NCI-H226 (cell line): ENCODE measurements at regions not wholly inside any gene's neighbourhood (a gene's known extent, or its start where the extent isn't known, plus 50 kb on each side); places are given as distances from the start of the nearest gene placed in this dataset.

Source experiments
- DNase-seq: peaks from one replicate; pipeline ENCODE4 v3.0.0-alpha.2; 2015

GRCh38 chr13:110097013-110097412 is 209.9 kb downstream of the COL4A1 start:
- DNase-seq = no peak

- no peak for DNase-seq
Measured at GRCh38 chr13:110092831-110093247, 214.1 kb downstream of the COL4A1 start.

GRCh38 chr13:110089815-110090214 is 217.1 kb downstream of the COL4A1 start:
- DNase-seq = no peak

DNA sequence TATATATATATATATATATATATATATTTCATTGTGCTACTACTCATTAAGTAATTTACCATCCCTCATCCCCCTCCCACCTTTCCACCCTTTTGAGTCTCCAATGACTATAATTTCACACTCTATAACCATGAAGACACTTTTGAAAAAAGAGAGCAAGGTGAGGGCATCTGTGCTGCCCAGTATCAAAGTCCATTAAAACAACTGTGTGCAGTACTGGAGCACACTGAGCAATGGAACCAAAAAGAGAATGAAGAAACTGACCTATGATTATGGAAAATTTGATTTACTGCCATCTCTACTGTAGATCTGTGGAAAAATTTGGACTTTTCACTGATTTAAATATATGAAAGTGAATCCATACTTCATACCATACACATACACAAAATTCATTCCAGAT is 217.9 kb downstream of the COL4A1 start:
- DNase-seq = no peak

DNA sequence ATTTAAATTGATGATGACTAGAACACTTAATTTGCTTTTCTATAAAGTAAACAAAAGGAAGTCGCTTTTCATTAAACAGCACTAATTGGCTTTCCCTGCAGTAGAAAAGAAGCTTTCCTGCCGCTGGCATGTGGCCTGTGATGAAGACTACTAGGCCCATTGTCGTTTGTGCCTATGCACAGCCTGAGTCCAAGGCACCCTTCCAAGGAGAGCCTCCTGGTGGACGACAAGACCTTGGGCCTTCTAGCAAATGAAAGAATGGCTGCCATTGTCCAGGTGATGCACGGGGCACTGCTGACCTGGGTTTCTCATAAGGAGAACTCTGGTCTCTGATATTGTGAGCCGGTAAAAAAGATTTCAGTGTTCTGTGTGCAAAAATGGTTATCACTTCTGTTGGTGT is 233.0 kb downstream of the COL4A1 start:
- DNase-seq = no peak

GRCh38 chr13:110070511-110071120 is 236.3 kb downstream of the COL4A1 start:
- peak; percentile 38 for DNase-seq

DNA sequence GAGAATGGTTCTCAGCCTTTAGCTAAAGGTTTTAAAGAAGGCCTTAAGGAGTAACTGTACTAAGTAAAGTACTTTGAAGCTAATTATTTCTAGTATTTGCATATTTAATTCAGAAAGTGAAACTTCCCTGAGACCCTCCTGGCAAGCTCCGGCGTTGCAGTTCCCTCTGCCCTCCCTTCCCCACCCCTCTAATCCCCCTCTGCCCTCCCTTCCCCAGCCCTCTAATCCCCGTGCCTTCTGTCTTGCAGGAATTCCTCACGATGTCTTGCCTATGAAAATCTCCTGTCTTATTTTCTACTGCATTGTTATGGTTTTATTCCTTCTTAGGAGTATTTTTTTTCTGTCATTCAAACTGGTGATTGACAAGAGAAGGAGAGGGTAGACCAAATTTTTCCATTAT is 236.9 kb downstream of the COL4A1 start:
- DNase-seq = no peak

- DNase-seq = no peak
Measured at GRCh38 chr13:110068176-110068473, 238.8 kb downstream of the COL4A1 start.

DNA sequence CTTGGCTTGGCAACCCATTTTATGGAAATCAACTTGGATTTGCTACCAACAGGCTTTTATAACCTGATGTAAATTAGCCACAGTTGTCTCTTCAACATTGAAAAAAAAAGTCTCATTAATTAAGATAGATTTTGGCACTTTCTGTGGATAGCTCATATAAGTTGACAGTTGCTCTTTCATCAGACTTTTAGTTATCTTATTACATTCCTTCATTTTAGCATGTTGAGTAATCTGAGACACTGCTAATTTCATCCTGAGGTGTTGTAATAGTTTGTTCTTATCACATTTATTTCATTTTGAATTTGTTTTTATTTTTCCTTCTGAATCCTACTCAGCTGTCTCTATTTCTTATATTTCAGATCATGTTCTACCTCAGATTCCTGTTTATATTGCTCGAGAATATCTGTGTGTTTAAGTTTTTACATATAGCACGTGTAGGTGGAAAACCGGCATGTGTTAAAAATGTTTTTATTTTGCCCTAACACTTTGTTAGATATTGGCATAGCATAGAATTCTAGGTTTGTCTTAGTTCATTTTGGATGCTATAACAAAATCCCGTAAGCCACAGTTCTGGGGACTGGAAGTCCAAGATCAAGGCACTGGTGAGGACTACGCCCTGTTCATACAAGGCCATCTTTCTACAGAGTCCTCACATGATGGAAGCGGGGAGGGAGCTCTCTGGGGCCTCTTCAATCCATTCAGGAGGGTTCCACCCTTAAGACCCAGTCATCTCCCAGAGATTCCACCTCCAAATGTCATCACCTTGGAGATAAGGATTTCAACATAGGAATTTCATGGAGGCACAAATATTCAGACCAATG is 239.4 kb downstream of the COL4A1 start:
- peak; percentile 74 for DNase-seq

- no peak for DNase-seq
Measured at GRCh38 chr13:110065780-110066179, 241.2 kb downstream of the COL4A1 start.

GRCh38 chr13:110063490-110064421 is 243.2 kb downstream of the COL4A1 start:
- no peak for DNase-seq

GRCh38 chr13:110062777-110063442 is 244.0 kb downstream of the COL4A1 start:
- DNase-seq = no peak

DNA sequence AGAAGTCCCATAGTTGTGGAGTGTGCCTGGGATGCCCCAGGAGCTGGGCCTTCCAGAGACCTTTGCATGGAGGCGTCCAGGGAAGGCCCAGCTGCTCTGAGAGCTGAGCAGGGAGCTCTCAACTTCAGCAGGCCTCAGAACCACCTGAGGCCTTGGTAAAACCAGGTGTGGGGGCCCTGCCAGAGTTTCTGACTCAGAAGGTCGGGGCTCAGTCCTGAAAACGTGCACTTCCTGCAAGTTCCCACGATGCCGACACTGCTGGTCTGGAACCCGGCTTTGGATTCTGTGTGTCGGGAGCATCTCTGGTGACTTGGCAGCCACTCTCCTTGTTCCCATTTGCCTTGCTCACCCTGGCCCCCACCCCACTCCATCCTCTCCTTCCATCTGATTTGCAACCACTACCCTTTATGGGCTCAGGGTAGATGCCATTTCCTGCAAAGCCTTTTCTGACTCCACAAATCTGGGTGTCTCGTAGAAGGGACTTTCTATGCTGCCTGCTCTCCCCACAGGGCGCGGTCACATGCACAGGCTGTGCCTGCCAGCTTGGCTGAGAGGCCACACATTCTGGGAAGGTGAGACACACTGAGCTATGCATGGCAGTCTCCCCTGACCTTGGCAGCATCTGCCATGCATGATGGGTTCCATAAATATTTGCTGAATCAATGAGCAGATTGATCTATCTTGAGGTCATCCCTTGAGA is 244.7 kb downstream of the COL4A1 start:
- DNase-seq = peak; percentile 8

DNA sequence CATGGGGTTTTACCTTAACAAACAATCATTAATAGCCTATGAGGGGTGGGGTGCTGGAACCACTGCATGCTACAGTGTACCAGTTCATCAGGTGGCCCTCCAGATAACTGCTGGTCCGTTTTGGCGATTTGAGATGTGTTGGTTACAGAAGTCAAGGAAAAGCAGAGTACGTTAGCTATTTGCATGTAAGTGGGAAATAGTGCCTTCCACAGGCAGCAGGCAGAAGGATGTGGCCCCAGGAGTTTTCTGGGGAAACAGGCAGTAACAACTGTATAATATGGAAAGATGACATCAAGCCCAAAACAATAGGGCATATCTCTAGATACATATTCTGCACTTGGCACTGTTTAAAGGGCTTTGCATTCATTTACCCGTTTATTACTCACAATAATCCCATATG is 245.7 kb downstream of the COL4A1 start:
- no peak for DNase-seq

- no peak for DNase-seq
Measured at GRCh38 chr13:110057052-110057451, 249.9 kb downstream of the COL4A1 start.

GRCh38 chr13:110056640-110057039 is 250.3 kb downstream of the COL4A1 start:
- no peak for DNase-seq

DNA sequence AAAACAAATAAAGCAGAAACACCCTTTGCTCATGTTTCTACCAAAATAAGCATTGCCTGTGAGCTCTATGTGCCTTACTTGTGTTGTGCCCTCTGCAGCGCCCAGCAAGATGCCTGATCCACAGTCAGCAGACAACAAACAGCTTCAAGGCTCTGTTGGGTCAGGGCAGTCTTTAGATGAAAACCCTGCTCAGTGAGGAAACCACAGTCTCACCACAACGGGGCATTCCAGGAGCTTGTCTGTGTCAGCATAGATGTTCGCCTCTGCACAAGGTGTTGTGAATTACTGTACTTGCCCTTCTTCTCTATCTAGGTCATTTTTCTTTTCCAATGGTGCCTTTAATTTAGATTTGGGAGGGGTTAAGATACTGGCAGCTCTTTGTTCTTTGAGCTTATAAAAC is 251.9 kb downstream of the COL4A1 start:
- DNase-seq = no peak

DNA sequence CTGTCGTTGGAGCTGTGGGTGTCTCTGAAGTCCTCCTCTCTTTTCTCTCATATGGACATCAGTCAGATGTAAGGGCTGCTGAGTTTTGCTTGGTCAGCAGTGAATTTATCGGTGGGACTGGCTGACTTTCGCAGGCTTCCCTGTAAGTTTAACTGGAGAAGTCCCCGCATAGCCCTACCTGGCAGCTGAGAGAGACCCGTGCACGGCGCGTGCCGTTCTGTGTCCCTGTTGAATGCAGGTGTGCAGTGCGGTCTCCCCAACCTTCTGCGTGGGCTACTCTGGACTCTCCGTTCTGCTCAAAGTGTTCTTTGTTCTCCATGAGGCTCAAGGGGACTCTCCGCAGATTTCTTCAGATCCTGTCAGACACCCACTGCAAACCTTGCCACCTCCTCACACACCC is 252.9 kb downstream of the COL4A1 start:
- DNase-seq = no peak

GRCh38 chr13:110047496-110047895 is 259.5 kb downstream of the COL4A1 start:
- DNase-seq = peak; percentile 95

DNA sequence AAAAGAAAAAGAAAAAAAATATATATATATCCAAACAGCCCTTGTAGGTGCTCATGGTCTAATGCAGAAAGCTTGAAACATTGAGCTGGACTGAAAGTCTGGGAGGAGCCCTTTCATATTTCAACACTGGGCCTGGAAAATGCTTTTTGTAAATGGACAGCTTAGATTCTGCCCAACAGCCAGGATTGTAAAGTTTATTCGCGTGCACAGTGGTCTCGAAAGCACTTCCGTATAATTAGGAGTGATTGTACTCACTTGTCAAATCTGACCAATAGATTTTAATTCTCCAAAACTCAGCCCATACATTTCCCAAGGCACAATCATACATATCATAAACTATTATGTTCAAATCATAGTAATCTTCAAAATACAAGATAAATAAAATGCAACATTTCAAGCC is 260.1 kb downstream of the COL4A1 start:
- no peak for DNase-seq

DNA sequence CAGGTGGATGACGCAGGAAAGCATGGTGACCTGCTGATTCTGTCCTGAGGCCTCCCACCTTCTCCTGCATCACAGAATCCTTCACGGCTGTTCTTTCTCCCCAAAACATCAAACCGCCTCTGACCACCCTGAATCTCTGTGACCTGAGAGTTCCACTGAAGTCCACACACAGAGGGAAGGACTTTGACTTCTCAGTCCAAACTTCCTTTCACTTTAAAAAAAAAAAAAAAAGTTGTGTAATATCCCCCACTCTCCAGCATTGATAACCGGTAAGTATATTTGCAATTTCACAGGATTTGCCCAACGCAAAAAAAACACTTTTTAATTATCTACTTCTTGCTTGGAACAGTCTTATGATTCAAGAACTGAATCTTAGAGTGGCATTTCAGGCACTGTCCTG is 259.5 kb upstream of the IRS2 start:
- DNase-seq = no peak

DNA sequence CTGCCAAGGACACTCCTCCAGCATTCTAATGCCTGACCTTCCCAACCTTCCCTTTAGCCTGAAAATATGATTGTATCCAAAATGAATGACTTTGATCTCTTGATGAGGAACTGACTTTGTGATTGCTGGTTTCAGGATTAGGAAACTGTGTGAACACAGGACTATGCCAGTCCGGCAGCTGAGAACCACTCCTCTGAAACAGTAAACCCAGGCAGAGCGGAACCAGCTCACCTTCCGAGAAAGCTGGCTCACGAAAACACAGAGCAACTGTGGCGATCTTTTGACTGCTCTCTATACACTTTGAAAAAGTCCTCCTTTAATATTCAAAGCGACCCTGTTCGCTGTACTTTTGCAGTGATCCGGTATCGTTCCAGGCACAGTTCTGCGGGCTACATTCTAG is 258.8 kb upstream of the IRS2 start:
- no peak for DNase-seq
